HG03175 (cell line): ENCODE measurements at regions not wholly inside any gene's neighbourhood (a gene's known extent, or its start where the extent isn't known, plus 50 kb on each side); places are given as distances from the start of the nearest gene placed in this dataset.

ENCODE experiments used
- ATAC-seq: cut with Tn5 transposase; IDR thresholded peaks from one replicate; pipeline ENCODE4 v1.9.1; 2021; ENCODE audit warnings: mild to moderate bottlenecking, moderate library complexity; ENCODE audit not compliant: unreplicated experiment

DNA sequence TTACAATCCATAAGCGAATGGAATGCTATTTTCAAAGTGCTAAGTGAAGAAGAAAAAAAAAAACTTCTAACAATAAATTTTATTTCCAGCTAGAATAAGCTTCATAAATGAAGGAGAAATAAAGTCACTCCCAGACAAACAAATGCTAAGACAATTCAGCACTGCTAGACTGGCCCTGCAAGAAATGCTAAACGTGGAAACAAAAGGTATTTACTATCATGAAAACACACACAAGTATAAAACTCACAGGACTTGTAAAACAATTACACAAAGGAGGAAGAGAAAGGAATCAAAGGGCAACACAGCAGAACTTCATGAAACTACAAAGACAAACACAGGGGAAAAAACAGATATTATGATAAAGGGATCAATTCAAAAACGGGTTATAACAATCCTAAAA, 85.8 kb upstream of the NELL2 start:
- no peak for ATAC-seq

- no peak for ATAC-seq
Observed at GRCh38 chr12:44960856-44961255, 84.7 kb upstream of the NELL2 start.

DNA sequence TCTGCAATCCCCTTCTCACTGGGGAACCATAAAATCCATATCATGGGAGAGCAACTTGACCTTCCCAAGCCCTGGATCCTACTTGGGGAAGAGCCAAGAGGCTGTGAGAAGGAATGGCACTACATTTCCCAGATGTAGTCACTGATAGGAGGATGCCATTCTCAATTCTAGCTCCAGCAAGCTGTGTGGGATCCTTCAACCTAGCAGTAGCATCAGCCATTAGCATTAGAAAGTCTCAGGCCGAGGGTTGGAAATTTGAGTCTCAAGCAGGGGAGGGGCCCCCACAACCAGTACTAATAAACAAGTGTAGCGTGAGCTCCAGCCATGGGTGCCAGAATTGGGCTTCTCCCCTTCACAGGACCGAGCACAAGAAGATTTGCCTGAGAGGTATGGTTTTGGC, 84.3 kb upstream of the NELL2 start:
- no peak for ATAC-seq

DNA sequence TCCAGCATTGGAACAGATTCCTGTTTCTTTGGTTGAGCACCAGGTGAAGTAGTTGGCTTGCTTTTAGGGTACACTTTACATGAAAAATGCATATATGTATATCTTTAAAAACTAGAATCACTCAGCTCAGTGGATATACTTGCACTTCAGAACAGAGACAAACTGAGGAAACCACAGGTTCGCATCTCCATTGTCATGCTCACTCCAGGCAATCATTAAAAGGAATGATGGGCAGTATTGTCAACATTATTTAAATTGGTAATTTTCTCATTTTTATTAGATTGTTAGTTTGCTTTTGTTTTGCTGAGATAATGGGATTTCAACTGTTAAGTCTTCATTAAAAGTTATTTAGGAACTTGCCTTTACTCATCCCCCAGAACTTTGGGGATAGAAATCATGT, 71.0 kb upstream of the NELL2 start:
- no peak for ATAC-seq

DNA sequence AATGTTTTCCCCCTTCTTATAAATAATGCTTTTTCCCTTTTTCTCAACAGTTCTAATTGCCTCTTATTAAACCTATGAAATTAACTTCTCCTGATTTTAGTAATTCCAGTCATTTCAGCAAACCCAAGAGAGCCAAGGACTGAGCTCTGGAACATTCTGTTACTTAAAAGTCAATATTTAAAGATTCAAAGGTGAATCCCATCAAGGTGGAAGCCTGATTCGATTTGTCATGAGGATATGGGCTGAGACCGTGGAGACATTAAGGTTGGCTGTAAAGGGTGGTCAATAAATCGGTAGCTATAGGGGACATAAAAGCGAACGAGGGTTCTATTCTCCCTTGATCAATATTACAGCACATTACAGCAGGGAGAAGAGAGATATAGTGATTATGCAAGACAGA, 66.6 kb upstream of the NELL2 start:
- no peak for ATAC-seq

DNA sequence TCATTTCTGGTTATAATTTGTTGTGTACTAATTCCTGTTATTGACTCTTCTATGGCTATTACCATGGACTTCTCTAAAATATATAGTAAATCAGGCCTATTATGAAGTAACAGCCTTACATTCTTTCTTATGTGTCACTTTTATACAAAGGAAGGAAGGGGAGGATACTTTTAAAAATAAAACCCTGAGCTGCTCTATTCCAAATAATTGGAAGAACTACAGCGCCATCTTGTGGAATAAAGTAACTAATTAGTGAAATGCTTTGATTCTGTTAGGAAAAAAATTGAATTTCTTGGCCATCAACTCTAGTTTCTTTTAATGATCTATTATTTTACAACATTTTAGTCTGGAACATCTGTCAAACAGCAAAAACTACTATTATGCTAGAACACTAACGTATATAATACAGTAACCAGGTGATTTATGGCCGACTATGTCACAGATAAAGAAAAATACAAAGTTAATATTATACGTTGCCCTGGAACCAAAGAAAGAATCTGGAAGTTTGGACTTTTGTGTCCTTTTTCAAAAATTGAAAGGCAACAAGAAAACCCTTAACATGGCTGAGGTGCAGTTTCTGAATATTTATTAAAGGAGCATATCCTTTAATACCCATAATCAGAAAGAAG, 55.0 kb upstream of the NELL2 start:
- ATAC-seq: peak; percentile 78

DNA sequence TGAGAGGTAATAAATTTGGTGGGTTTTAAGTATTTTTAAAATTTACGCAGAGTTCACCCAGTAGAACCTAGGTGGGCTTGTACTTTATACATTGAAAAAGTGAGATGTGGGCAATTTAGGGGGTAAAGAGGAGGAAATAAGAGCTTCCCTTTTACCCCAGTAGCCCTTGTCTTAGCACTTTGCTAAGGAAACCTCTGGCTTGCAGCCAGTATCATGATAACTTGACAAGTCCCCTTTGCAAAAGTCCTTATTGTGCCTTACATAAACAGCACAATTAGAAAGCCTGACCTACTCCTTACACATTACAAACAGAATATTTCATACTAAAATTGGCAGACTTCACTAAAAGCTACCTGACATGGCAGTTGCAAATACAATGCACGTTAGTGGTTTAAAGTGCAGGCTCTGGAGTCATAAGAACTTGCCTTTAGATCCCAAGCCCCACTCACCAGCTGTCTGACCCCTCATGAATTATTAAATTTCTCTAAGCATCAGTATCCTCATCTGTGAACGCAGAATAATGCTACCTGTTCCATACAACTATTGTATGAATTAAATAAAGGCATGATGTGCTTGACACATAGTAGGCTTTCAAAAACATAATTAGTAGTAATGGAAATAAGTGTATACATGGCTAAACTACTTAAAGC, 53.2 kb upstream of the NELL2 start:
- no peak for ATAC-seq
